ENCODE measurements at regions not wholly inside any gene's neighbourhood (a gene's known extent, or its start where the extent isn't known, plus 50 kb on each side); places are given as distances from the start of the nearest gene placed in this dataset.

DNA sequence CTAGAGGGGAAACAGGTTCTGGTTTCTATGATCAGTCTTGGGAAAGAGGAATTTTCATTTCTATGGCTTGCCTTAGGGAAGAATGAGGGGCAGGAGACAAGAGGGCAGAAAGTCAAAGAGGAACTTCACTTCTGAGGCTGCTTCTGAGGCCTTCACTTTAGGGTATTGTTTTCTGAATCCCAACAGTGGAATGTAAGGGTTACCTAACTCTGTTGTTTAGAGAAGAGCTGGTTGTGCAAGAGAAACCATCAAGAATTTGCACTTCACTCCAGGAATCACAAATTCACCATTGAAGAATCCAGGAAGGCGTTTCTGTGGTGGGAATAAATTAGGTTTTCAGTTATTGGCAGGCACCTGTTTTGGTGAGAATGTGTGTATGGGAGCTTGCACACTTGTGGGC is 126.7 kb upstream of the AMOT start:
- no peaks in the 10 kb centered on the region for H4K20me1 ChIP-seq (replicated peaks in 1 of 2; ENCODE audit: control insufficient read depth in 1 of 2, insufficient read depth in 2 of 2, low read length in 2 of 2)
- H3K18ac ChIP-seq (ENCODE audit: extremely low read depth, low read length) = no peak overlapping the region
- ChIA-PET POLR2A (ENCODE audit: partially characterized antibody) (no interaction called here), CTCF (ENCODE audit: partially characterized antibody) (no interaction called here)
- no peak for FAIRE-seq
- H2BK12ac ChIP-seq (ENCODE audit: low read depth, low read length) = no peak overlapping the region
- no peaks in the 10 kb centered on the region for H3K27me3 ChIP-seq (replicated peaks in 1 of 4; ENCODE audit: control insufficient read depth in 3 of 4, extremely low read depth in 1 of 4, insufficient read depth in 3 of 4, low read length in 3 of 4)
- no peak for DNase-seq (ENCODE audit: low read depth in 1 of 2, low spot score in 2 of 2)
- H3K23me2 ChIP-seq (ENCODE audit: low read depth, low read length) = no peaks in the 10 kb centered on the region
- H3K9me3 ChIP-seq (ENCODE audit: insufficient read depth in 2 of 2, low read depth in 1 of 2, low read length in 1 of 2) = no peaks in the 10 kb centered on the region
- no peak overlapping the region for H2BK5ac ChIP-seq (ENCODE audit: low read depth, low read length)
- H3K79me2 ChIP-seq (ENCODE audit: control insufficient read depth in 1 of 2, insufficient read depth in 2 of 2, low read length in 2 of 2) = no peaks in the 10 kb centered on the region
- H4K8ac ChIP-seq (ENCODE audit: extremely low read depth, insufficient read depth, low read length) = no peak overlapping the region
- H2BK15ac ChIP-seq (ENCODE audit: low read length) = no peak overlapping the region
- H3K56ac ChIP-seq (replicated peaks; ENCODE audit: insufficient read length, low read depth, low read length) = no peak overlapping the region
- H3K4me1 ChIP-seq (replicated peaks in 1 of 4; ENCODE audit: control insufficient read depth in 3 of 4, insufficient read depth in 4 of 4, low read length in 3 of 4) = no peaks in the 10 kb centered on the region
- H3K14ac ChIP-seq (ENCODE audit: insufficient read length) = no peak overlapping the region
- WGBS, 2 experiments (ENCODE audit: extremely low coverage in 1 of 2, insufficient coverage in 1 of 2, insufficient read length in 1 of 2, insufficient replicate concordance in 2 of 2, low coverage in 1 of 2, low lambda C conversion rate in 2 of 2, missing lambda C conversion rate in 1 of 2) = 90% methylated on average over 1 of the region's 1 CpG; no CpG with 5 or more reads in 1 of the 2 experiments
- H3K79me1 ChIP-seq (ENCODE audit: low read depth, low read length) = no peaks in the 10 kb centered on the region
- H2AFZ ChIP-seq (ENCODE audit: low read length) = no peak overlapping the region
- H3K4me3 ChIP-seq (ENCODE audit: extremely low read depth in 1 of 4, insufficient read depth in 2 of 4, low read depth in 3 of 4, low read length in 4 of 4) = no peak overlapping the region
- no peak overlapping the region for H3K23ac ChIP-seq (ENCODE audit: insufficient read length)
- H3K4ac ChIP-seq (replicated peaks; ENCODE audit: insufficient read length, low read depth, low read length) = no peak overlapping the region
- H4K91ac ChIP-seq (replicated peaks; ENCODE audit: insufficient read length, low read length) = no peak overlapping the region
- H3K9ac ChIP-seq (replicated peaks in 1 of 4; ENCODE audit: extremely low read depth in 1 of 4, low read depth in 3 of 4, low read length in 3 of 4) = no peak overlapping the region
- H2BK120ac ChIP-seq (replicated peaks; ENCODE audit: low read depth, low read length) = no peak overlapping the region
- no peak overlapping the region for H3K4me2 ChIP-seq (ENCODE audit: insufficient read depth in 1 of 2, low read depth in 2 of 2, low read length in 2 of 2)
- no peaks in the 10 kb centered on the region for H3K36me3 ChIP-seq (ENCODE audit: control insufficient read depth in 2 of 4, insufficient read depth in 4 of 4, low read length in 3 of 4)
- no peak overlapping the region for H2AK5ac ChIP-seq (ENCODE audit: low read depth, low read length)
- no peak overlapping the region for H2BK20ac ChIP-seq (ENCODE audit: low read length)
- H4K5ac ChIP-seq (ENCODE audit: insufficient read length, low read depth, low read length) = no peak overlapping the region
- H3K27ac ChIP-seq (ENCODE audit: low read depth, low read length) = no peak overlapping the region
- TF ChIP-seq SIN3A (conservative IDR thresholded peaks at IDR 0.05 in 1 of 2, IDR thresholded peaks at IDR 0.05 in 1 of 2; ENCODE audit: low read depth in 1 of 2, low read length in 2 of 2) (no peak), NRF1 (IDR thresholded peaks at IDR 0.05; ENCODE audit: low read depth, low read length) (no peak), GTF2F1 (IDR thresholded peaks at IDR 0.05; ENCODE audit: borderline replicate concordance, low read depth, low read length) (no peak), SAP30 (IDR thresholded peaks at IDR 0.05; ENCODE audit: insufficient read depth, insufficient replicate concordance, low read length) (no peak), POU5F1 (IDR thresholded peaks at IDR 0.05; ENCODE audit: low read depth, low read length) (no peak), RXRA (IDR thresholded peaks at IDR 0.05; ENCODE audit: insufficient read depth, low read depth, low read length) (no peak), HDAC2 (IDR thresholded peaks at IDR 0.05; ENCODE audit: borderline replicate concordance in 1 of 2, low read depth in 2 of 2, low read length in 2 of 2) (no peak), CBX5 (IDR thresholded peaks at IDR 0.05; ENCODE audit: low read depth, low read length) (no peak)
- TF ChIP-seq, protein P1, sequence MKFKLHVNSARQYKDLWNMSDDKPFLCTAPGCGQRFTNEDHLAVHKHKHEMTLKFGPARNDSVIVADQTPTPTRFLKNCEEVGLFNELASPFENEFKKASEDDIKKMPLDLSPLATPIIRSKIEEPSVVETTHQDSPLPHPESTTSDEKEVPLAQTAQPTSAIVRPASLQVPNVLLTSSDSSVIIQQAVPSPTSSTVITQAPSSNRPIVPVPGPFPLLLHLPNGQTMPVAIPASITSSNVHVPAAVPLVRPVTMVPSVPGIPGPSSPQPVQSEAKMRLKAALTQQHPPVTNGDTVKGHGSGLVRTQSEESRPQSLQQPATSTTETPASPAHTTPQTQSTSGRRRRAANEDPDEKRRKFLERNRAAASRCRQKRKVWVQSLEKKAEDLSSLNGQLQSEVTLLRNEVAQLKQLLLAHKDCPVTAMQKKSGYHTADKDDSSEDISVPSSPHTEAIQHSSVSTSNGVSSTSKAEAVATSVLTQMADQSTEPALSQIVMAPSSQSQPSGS (IDR thresholded peaks at IDR 0.05; ENCODE audit: low read length) = no peak
